ENCODE measurements at regions not wholly inside any gene's neighbourhood (a gene's known extent, or its start where the extent isn't known, plus 50 kb on each side); places are given as distances from the start of the nearest gene placed in this dataset.

DNA sequence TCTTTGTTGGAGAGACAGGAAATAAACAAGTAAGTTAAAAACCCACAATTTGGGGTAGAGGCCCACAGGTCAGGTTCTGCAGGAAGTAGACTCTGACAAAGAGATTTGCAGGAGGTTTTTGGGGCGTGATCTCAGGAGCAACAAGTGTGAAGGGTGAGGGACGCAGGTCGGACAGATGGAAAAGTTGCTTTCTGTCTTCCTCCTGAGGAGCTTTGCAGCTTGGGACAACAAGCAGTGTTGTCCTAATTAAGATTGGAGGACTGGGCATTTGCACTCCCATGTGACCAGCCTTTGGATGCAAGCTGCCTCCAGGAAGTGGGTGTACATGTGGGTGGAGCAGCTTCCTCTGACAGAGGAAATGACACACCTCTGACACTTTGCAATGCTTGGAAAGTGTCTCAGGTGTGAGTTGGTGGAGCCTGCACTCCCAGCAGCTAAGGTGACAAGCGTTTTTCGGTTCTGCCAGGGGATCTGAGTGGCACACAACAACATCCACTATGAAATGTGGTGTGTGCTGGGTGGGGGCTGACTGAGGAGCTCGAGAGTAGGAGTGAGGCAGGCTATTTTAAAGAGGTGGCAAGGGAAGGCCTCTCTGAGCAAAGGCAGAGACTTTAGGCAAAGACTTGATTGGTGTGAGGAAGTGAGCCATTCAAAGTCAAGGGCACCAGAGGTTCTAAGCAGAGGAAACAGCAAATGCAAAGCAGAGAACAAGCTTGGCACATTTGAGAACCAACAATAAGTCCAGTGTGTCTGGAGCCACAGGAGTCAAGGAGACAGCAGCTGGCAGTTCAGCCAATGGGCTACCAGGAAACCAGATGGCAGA, 339.8 kb upstream of the GATB start:
- TF ChIP-seq EZH2 (IDR thresholded peaks at IDR 0.05; ENCODE audit: insufficient read depth, poor library complexity, severe bottlenecking), result no peak
- no peak for TF ChIP-seq EZH2phosphoT487 (IDR thresholded peaks at IDR 0.05; ENCODE audit: insufficient read depth, low read depth)
- no peaks in the 10 kb centered on the region for H3K36me3 ChIP-seq (ENCODE audit: low read depth)
- peaks cover 13% of the 10 kb centered on the region for H3K4me1 ChIP-seq (ENCODE audit: insufficient read depth)
- no peak overlapping the region for H3K4me3 ChIP-seq
- no peak overlapping the region for H3K9ac ChIP-seq
- DNase-seq, result no peak
- no peak overlapping the region for H3K4me2 ChIP-seq (ENCODE audit: unreplicated experiment)
- no peak overlapping the region for H2AFZ ChIP-seq
- no peak overlapping the region for H3K27ac ChIP-seq
- WGBS, 2 experiments (ENCODE audit: low coverage in 1 of 2, low lambda C conversion rate in 2 of 2, missing lambda C conversion rate in 2 of 2), result 93 to 95% methylated on average over 6 of the region's 6 CpGs
- no peaks in the 10 kb centered on the region for H3K9me2 ChIP-seq (ENCODE audit: insufficient read depth)
- in situ Hi-C loops (cut with MboI), result no loop called here
- no peaks in the 10 kb centered on the region for H3K79me2 ChIP-seq (ENCODE audit: insufficient read depth)
- H3K27me3 ChIP-seq (replicated peaks; ENCODE audit: insufficient read depth), result no peaks in the 10 kb centered on the region
- no peaks in the 10 kb centered on the region for H3F3A ChIP-seq (ENCODE audit: insufficient read depth)
- H4K20me1 ChIP-seq (ENCODE audit: insufficient read depth), result no peaks in the 10 kb centered on the region
- no peaks in the 10 kb centered on the region for H3K9me3 ChIP-seq (ENCODE audit: low read depth)

DNA sequence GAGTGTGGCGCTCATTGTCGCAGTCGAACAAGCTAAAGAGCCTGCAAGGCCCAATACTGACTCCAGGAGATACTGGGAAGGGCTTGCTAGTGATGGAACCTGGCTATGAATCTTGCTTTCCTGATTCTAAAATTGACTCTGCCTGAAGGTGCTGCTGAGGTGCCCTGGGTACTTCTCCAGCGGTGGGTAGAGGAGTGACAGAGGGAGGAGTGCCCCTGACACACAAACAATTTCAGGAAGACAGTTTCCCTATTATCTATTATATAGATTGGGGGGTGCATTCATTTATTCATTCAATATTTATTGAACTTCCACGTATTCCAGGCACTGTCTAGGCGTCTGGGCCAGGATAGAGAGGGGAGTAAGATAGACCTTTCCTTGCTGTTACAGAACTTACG, 339.2 kb upstream of the GATB start:
- no peaks in the 10 kb centered on the region for H4K20me1 ChIP-seq (ENCODE audit: insufficient read depth)
- no peak overlapping the region for H3K27ac ChIP-seq
- in situ Hi-C loops (cut with MboI), result no loop called here
- no peak overlapping the region for H3K4me2 ChIP-seq (ENCODE audit: unreplicated experiment)
- no peaks in the 10 kb centered on the region for H3F3A ChIP-seq (ENCODE audit: insufficient read depth)
- H3K9me3 ChIP-seq (ENCODE audit: low read depth), result no peaks in the 10 kb centered on the region
- H3K4me3 ChIP-seq, result no peak overlapping the region
- TF ChIP-seq EZH2phosphoT487 (IDR thresholded peaks at IDR 0.05; ENCODE audit: insufficient read depth, low read depth), result no peak
- H3K9me2 ChIP-seq (ENCODE audit: insufficient read depth), result no peaks in the 10 kb centered on the region
- peaks cover 17% of the 10 kb centered on the region for H3K4me1 ChIP-seq (ENCODE audit: insufficient read depth)
- no peaks in the 10 kb centered on the region for H3K27me3 ChIP-seq (replicated peaks; ENCODE audit: insufficient read depth)
- H3K9ac ChIP-seq, result no peak overlapping the region
- no peak overlapping the region for H2AFZ ChIP-seq
- no peaks in the 10 kb centered on the region for H3K79me2 ChIP-seq (ENCODE audit: insufficient read depth)
- DNase-seq, result no peak
- no peaks in the 10 kb centered on the region for H3K36me3 ChIP-seq (ENCODE audit: low read depth)
- WGBS, 2 experiments (ENCODE audit: low coverage in 1 of 2, low lambda C conversion rate in 2 of 2, missing lambda C conversion rate in 2 of 2), result 96 to 98% methylated on average over 7 of the region's 7 CpGs

- in situ Hi-C loops (cut with MboI), result no loop called here
- H3K36me3 ChIP-seq (ENCODE audit: low read depth), result no peaks in the 10 kb centered on the region
- TF ChIP-seq EZH2 (IDR thresholded peaks at IDR 0.05; ENCODE audit: insufficient read depth, poor library complexity, severe bottlenecking) (no peak), EZH2phosphoT487 (IDR thresholded peaks at IDR 0.05; ENCODE audit: insufficient read depth, low read depth) (no peak)
- no peak overlapping the region for H3K27ac ChIP-seq
- H3F3A ChIP-seq (ENCODE audit: insufficient read depth), result no peaks in the 10 kb centered on the region
- H3K4me1 ChIP-seq (ENCODE audit: insufficient read depth), result peaks cover 20% of the 10 kb centered on the region
- no peaks in the 10 kb centered on the region for H4K20me1 ChIP-seq (ENCODE audit: insufficient read depth)
- no peak overlapping the region for H2AFZ ChIP-seq
- no peak overlapping the region for H3K4me2 ChIP-seq (ENCODE audit: unreplicated experiment)
- H3K79me2 ChIP-seq (ENCODE audit: insufficient read depth), result no peaks in the 10 kb centered on the region
- 98 to 100% methylated on average over 2 of the region's 2 CpGs for WGBS, 2 experiments (ENCODE audit: low coverage in 1 of 2, low lambda C conversion rate in 2 of 2, missing lambda C conversion rate in 2 of 2)
- no peak for DNase-seq
- H3K27me3 ChIP-seq (replicated peaks; ENCODE audit: insufficient read depth), result no peaks in the 10 kb centered on the region
- H3K9me3 ChIP-seq (ENCODE audit: low read depth), result no peaks in the 10 kb centered on the region
- no peak overlapping the region for H3K4me3 ChIP-seq
- H3K9ac ChIP-seq, result no peak overlapping the region
- no peaks in the 10 kb centered on the region for H3K9me2 ChIP-seq (ENCODE audit: insufficient read depth)
Observed at GRCh38 chr4:152099555-152099954, 338.7 kb upstream of the GATB start.

GRCh38 chr4:152099061-152099425, 338.2 kb upstream of the GATB start:
- Histone ChIP-seq H4K20me1 (ENCODE audit: insufficient read depth) (no peaks in the 10 kb centered on the region), H3K79me2 (ENCODE audit: insufficient read depth) (no peaks in the 10 kb centered on the region), H3K27me3 (replicated peaks; ENCODE audit: insufficient read depth) (no peaks in the 10 kb centered on the region), H3K4me2 (ENCODE audit: unreplicated experiment) (no peak overlapping the region), H3K4me1 (ENCODE audit: insufficient read depth) (peaks cover 20% of the 10 kb centered on the region), H3K36me3 (ENCODE audit: low read depth) (no peaks in the 10 kb centered on the region), H2AFZ (no peak overlapping the region), H3K9ac (no peak overlapping the region), H3K9me3 (ENCODE audit: low read depth) (no peaks in the 10 kb centered on the region), H3K9me2 (ENCODE audit: insufficient read depth) (no peaks in the 10 kb centered on the region), H3K27ac (no peak overlapping the region), H3K4me3 (no peak overlapping the region), H3F3A (ENCODE audit: insufficient read depth) (no peaks in the 10 kb centered on the region)
- WGBS, 2 experiments (ENCODE audit: low coverage in 1 of 2, low lambda C conversion rate in 2 of 2, missing lambda C conversion rate in 2 of 2), result 81% methylated on average over 6 of the region's 6 CpGs
- no peak for TF ChIP-seq EZH2 (IDR thresholded peaks at IDR 0.05; ENCODE audit: insufficient read depth, poor library complexity, severe bottlenecking)
- no peak for TF ChIP-seq EZH2phosphoT487 (IDR thresholded peaks at IDR 0.05; ENCODE audit: insufficient read depth, low read depth)
- no peak for DNase-seq
- in situ Hi-C loops (cut with MboI), result no loop called here

Data from GM23248 (cell line).